ENCODE measurements at regions not wholly inside any gene's neighbourhood (a gene's known extent, or its start where the extent isn't known, plus 50 kb on each side); places are given as distances from the start of the nearest gene placed in this dataset.

DNA sequence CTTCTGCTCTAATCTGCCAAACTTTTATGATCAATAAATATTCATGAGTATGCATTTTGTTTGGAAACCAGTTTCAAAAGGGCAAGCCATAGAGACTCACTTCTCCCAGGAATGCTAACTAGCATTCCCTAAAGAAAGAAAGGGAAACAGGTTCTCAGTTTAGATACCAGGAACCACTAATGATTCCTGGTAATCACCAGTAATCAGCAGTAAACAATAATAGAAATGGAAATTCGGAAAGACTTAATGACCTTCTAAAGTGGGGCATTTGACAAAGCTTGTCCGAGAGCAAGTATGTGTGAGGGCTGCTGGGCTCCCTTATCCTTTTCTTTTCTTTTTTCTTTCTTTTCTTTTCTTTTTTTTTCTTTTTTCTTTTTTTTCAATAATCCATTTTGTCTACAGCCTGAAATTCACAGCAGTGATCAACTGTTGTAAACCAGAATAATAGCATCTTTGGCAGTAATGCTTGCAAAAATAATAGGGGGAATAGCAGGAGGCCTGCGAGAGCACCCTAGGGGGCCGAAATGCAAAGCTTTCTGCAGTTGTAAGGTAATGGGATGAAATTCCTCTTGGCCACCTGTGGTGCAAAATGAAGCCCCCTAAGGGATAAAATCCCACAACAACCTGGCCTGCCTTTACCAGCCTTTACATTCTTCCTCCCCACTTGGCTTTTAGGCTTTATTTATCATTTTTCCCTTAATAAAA lies 253.2 kb downstream of the ZPLD1 start:
- H3K36me3 ChIP-seq (replicated peaks; ENCODE audit: insufficient read depth, low read length): no peaks in the 10 kb centered on the region
- H3K4me1 ChIP-seq (ENCODE audit: low read length): no peaks in the 10 kb centered on the region
- no peaks in the 10 kb centered on the region for H3F3A ChIP-seq (ENCODE audit: insufficient read depth, low read length)
- H3K9ac ChIP-seq (ENCODE audit: low read length): no peak overlapping the region
- no peaks in the 10 kb centered on the region for H4K20me1 ChIP-seq (ENCODE audit: insufficient read depth, low read length)
- no peaks in the 10 kb centered on the region for H3K27me3 ChIP-seq (replicated peaks; ENCODE audit: insufficient read depth, low read length)
- H3K9me2 ChIP-seq (replicated peaks; ENCODE audit: insufficient read depth, low read length): no peaks in the 10 kb centered on the region
- TF ChIP-seq, protein P1, sequence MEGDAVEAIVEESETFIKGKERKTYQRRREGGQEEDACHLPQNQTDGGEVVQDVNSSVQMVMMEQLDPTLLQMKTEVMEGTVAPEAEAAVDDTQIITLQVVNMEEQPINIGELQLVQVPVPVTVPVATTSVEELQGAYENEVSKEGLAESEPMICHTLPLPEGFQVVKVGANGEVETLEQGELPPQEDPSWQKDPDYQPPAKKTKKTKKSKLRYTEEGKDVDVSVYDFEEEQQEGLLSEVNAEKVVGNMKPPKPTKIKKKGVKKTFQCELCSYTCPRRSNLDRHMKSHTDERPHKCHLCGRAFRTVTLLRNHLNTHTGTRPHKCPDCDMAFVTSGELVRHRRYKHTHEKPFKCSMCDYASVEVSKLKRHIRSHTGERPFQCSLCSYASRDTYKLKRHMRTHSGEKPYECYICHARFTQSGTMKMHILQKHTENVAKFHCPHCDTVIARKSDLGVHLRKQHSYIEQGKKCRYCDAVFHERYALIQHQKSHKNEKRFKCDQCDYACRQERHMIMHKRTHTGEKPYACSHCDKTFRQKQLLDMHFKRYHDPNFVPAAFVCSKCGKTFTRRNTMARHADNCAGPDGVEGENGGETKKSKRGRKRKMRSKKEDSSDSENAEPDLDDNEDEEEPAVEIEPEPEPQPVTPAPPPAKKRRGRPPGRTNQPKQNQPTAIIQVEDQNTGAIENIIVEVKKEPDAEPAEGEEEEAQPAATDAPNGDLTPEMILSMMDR (IDR thresholded peaks at IDR 0.05; ENCODE audit: low read length): no peak
- TF ChIP-seq EZH2 (optimal IDR thresholded peaks at IDR 0.05; ENCODE audit: low read depth, low read length): no peak
- no peak for TF ChIP-seq EZH2phosphoT487 (IDR thresholded peaks at IDR 0.05; ENCODE audit: low read length)
- no peak overlapping the region for H3K4me2 ChIP-seq (ENCODE audit: low read depth, low read length)
- no peak overlapping the region for H2AFZ ChIP-seq (ENCODE audit: low read length)
- no peak overlapping the region for H3K4me3 ChIP-seq (ENCODE audit: low read length)
- H3K9me3 ChIP-seq (replicated peaks; ENCODE audit: insufficient read depth, low read length): no peaks in the 10 kb centered on the region
- no peak overlapping the region for H3K27ac ChIP-seq (ENCODE audit: low read length)
- no peak for DNase-seq
- no peaks in the 10 kb centered on the region for H3K79me2 ChIP-seq (ENCODE audit: low read length)

DNA sequence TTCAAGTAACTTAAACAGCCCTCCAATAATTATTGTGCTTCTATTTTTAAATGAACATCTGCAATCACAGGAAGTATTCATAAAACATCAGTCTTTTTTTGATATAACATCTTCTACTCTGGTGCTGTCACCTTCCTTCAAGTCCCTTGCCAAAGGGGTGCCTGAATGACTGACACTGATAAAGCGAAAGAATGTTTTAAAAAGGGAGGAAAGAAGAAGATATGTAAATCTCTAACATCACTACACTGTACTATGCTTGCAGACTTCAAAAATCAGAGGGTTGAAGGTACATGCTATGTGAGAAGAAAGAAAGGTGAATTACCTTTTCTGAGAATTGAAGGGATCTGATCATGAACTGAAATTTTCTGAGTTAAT lies 253.7 kb downstream of the ZPLD1 start:
- TF ChIP-seq EZH2 (optimal IDR thresholded peaks at IDR 0.05; ENCODE audit: low read depth, low read length) (no peak), EZH2phosphoT487 (IDR thresholded peaks at IDR 0.05; ENCODE audit: low read length) (no peak)
- TF ChIP-seq, protein P1 (IDR thresholded peaks at IDR 0.05; ENCODE audit: low read length): no peak
- H3K27me3 ChIP-seq (replicated peaks; ENCODE audit: insufficient read depth, low read length): no peaks in the 10 kb centered on the region

DNA sequence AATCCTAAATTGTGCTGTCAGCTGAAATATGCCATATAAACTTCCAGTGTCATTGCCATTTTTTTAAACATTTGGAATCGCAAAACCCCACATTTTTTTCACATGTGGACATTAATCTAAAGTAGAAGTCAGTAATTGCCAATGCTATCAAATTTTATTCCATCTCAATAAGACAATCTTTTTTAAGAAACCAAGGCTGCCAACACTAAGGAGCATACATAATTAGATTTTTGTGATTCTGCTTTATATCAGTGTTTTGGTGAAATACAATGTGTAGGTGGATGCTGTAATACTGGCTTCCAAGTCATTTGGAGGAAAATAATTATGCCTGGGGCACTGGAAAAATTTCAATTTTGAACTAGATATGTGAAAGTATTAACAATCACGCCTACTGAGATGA lies 256.7 kb downstream of the ZPLD1 start:
- Histone ChIP-seq H2AFZ (ENCODE audit: low read length) (no peak overlapping the region), H3K9me2 (replicated peaks; ENCODE audit: insufficient read depth, low read length) (no peaks in the 10 kb centered on the region), H3K9me3 (replicated peaks; ENCODE audit: insufficient read depth, low read length) (no peaks in the 10 kb centered on the region), H3K9ac (ENCODE audit: low read length) (no peak overlapping the region), H3K27me3 (replicated peaks; ENCODE audit: insufficient read depth, low read length) (no peaks in the 10 kb centered on the region), H3K27ac (ENCODE audit: low read length) (no peak overlapping the region), H4K20me1 (ENCODE audit: insufficient read depth, low read length) (no peaks in the 10 kb centered on the region), H3F3A (ENCODE audit: insufficient read depth, low read length) (no peaks in the 10 kb centered on the region), H3K4me1 (ENCODE audit: low read length) (no peaks in the 10 kb centered on the region), H3K36me3 (replicated peaks; ENCODE audit: insufficient read depth, low read length) (no peaks in the 10 kb centered on the region), H3K4me2 (ENCODE audit: low read depth, low read length) (no peak overlapping the region), H3K4me3 (ENCODE audit: low read length) (no peak overlapping the region), H3K79me2 (ENCODE audit: low read length) (no peaks in the 10 kb centered on the region)
- TF ChIP-seq EZH2 (optimal IDR thresholded peaks at IDR 0.05; ENCODE audit: low read depth, low read length) (no peak), EZH2phosphoT487 (IDR thresholded peaks at IDR 0.05; ENCODE audit: low read length) (no peak)
- TF ChIP-seq, protein P1 (IDR thresholded peaks at IDR 0.05; ENCODE audit: low read length): no peak
- DNase-seq: no peak

More for the DNA sequence above, 253.7 kb downstream of the ZPLD1 start:
- Histone ChIP-seq H3K4me1 (ENCODE audit: low read length) (no peaks in the 10 kb centered on the region), H3K9me2 (replicated peaks; ENCODE audit: insufficient read depth, low read length) (no peaks in the 10 kb centered on the region), H2AFZ (ENCODE audit: low read length) (no peak overlapping the region), H3F3A (ENCODE audit: insufficient read depth, low read length) (no peaks in the 10 kb centered on the region), H3K9ac (ENCODE audit: low read length) (no peak overlapping the region), H3K4me3 (ENCODE audit: low read length) (no peak overlapping the region), H3K36me3 (replicated peaks; ENCODE audit: insufficient read depth, low read length) (no peaks in the 10 kb centered on the region), H3K27ac (ENCODE audit: low read length) (no peak overlapping the region), H3K4me2 (ENCODE audit: low read depth, low read length) (no peak overlapping the region), H3K79me2 (ENCODE audit: low read length) (no peaks in the 10 kb centered on the region), H4K20me1 (ENCODE audit: insufficient read depth, low read length) (no peaks in the 10 kb centered on the region), H3K9me3 (replicated peaks; ENCODE audit: insufficient read depth, low read length) (no peaks in the 10 kb centered on the region)
- no peak for DNase-seq

Data from MM.1S (cell line).